Cerebellar cortex (tissue), 1 donor: ENCODE measurements at regions not wholly inside any gene's neighbourhood (a gene's known extent, or its start where the extent isn't known, plus 50 kb on each side); places are given as distances from the start of the nearest gene placed in this dataset.
"Not testable (repeated sequence)": the region's sequence is repeated elsewhere in the genome, so short reads cannot be mapped to it uniquely, and the experiment has no call there.

ENCODE experiments used
- DNase-seq: peaks from one replicate; pipeline ENCODE4 v3.0.0-alpha.2; 2015; ENCODE audit warnings: low spot score

- DNase-seq: no peak
Observed at GRCh38 chr9:65420771-65421170, 135.8 kb upstream of the FOXD4L5 start.

- DNase-seq: peak; percentile 68
Observed at GRCh38 chr9:65418966-65419365, 134.0 kb upstream of the FOXD4L5 start.

GRCh38 chr9:65416948-65417347 is 131.9 kb upstream of the FOXD4L5 start:
- DNase-seq: not testable (repeated sequence)

GRCh38 chr9:65414249-65414648 is 129.2 kb upstream of the FOXD4L5 start:
- not testable (repeated sequence) for DNase-seq

GRCh38 chr9:65413371-65413770 is 128.4 kb upstream of the FOXD4L5 start:
- not testable (repeated sequence) for DNase-seq

- DNase-seq: no peak
Observed at GRCh38 chr9:65411901-65412300, 126.9 kb upstream of the FOXD4L5 start.

- no peak for DNase-seq
Observed at GRCh38 chr9:65411336-65411735, 126.3 kb upstream of the FOXD4L5 start.

- no peak for DNase-seq
Observed at GRCh38 chr9:65410926-65411325, 125.9 kb upstream of the FOXD4L5 start.

GRCh38 chr9:65409471-65409980 is 124.5 kb upstream of the FOXD4L5 start:
- no peak for DNase-seq

GRCh38 chr9:65408806-65409205 is 123.8 kb upstream of the FOXD4L5 start:
- DNase-seq: not testable (repeated sequence)

GRCh38 chr9:65406625-65407024 is 121.6 kb upstream of the FOXD4L5 start:
- DNase-seq: not testable (repeated sequence)

GRCh38 chr9:65405766-65406165 is 120.8 kb upstream of the FOXD4L5 start:
- not testable (repeated sequence) for DNase-seq

- DNase-seq: no peak
Observed at GRCh38 chr9:65405253-65405652, 120.2 kb upstream of the FOXD4L5 start.

GRCh38 chr9:65404232-65405006 is 119.4 kb upstream of the FOXD4L5 start:
- DNase-seq: no peak

GRCh38 chr9:65403721-65404120 is 118.7 kb upstream of the FOXD4L5 start:
- DNase-seq: no peak

- DNase-seq: not testable (repeated sequence)
Observed at GRCh38 chr9:65403072-65403471, 118.1 kb upstream of the FOXD4L5 start.

GRCh38 chr9:65402206-65402870 is 117.3 kb upstream of the FOXD4L5 start:
- DNase-seq: not testable (repeated sequence)

- not testable (repeated sequence) for DNase-seq
Observed at GRCh38 chr9:65401456-65402045, 116.5 kb upstream of the FOXD4L5 start.

GRCh38 chr9:65400886-65401285 is 115.9 kb upstream of the FOXD4L5 start:
- no peak for DNase-seq

- DNase-seq: not testable (repeated sequence)
Observed at GRCh38 chr9:65397763-65398719, 113.0 kb upstream of the FOXD4L5 start.

- not testable (repeated sequence) for DNase-seq
Observed at GRCh38 chr9:65397226-65397625, 112.2 kb upstream of the FOXD4L5 start.

- DNase-seq: not testable (repeated sequence)
Observed at GRCh38 chr9:65396601-65397000, 111.6 kb upstream of the FOXD4L5 start.
